GDM1 (cell line): ENCODE measurements at regions not wholly inside any gene's neighbourhood (a gene's known extent, or its start where the extent isn't known, plus 50 kb on each side); places are given as distances from the start of the nearest gene placed in this dataset.

Experiments used
- DNase-seq: peaks from one replicate; lab custom pipeline; 2025; lab: John Stamatoyannopoulos, UW

DNA sequence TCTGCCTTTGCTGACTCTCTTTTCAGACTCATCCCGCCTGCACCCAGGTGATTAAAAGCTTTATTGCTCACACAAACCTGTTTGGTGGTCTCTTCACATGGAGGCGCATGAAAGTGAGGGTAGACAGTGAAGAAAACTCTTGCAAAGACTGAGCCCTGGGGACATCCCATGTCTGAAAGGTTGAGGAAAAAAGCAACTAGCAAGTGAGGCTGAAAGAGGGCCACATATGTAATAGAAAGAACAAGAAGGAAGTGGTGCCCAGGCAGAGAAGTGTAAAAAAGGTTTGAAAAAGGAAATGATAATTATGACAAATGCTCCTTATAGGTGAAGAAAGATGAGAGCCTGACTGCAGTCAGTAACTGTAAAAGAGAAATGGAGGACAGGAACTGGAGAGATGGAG lies 115.9 kb upstream of the NEK7 start:
- DNase-seq: no peak

DNA sequence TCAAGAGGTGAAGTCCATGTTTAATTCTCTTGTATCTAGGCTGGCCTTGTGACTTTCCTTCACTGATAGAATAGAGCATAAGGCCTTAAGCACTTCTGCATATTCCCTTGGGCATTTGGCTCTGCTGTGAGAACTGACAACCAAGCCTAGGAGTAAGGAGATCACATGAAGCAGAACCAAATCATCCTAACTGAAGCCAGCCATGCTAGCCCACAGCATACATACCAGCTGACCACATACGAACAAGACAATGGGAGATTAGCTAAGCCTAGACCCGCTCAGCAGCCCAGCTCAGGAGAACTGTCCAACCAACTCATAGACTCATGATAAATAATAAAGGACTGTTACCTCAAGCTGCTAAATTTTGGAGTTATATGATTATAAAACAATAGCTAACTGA lies 114.6 kb upstream of the NEK7 start:
- no peak for DNase-seq

GRCh38 chr1:198047913-198048312 lies 108.9 kb upstream of the NEK7 start:
- DNase-seq: no peak

- no peak for DNase-seq
Observed at GRCh38 chr1:198054510-198054909, 102.3 kb upstream of the NEK7 start.

- no peak for DNase-seq
Observed at GRCh38 chr1:198056255-198056654, 100.5 kb upstream of the NEK7 start.

DNA sequence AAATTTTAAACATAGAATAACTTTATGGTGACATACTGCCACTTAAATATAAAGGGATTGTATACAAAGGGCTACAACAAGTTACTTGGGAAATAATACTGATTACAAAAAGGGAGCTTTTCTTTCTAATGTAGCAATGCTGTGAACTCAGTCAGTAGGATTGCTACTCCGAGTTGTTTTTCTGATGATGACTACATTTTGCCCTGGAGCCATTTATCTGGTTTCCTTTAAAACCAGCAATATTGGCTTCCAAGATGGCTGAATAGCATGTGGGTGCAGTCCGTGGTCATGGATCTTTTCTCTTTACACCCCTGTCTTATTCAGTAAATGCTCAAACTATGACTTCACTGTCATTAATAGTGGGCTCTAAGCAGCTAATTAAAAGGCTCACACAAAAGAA lies 92.6 kb upstream of the NEK7 start:
- DNase-seq: no peak

- DNase-seq: no peak
Observed at GRCh38 chr1:198068285-198068684, 88.5 kb upstream of the NEK7 start.

- no peak for DNase-seq
Observed at GRCh38 chr1:198072177-198072576, 84.6 kb upstream of the NEK7 start.

- DNase-seq: no peak
Observed at GRCh38 chr1:198075296-198075695, 81.5 kb upstream of the NEK7 start.

DNA sequence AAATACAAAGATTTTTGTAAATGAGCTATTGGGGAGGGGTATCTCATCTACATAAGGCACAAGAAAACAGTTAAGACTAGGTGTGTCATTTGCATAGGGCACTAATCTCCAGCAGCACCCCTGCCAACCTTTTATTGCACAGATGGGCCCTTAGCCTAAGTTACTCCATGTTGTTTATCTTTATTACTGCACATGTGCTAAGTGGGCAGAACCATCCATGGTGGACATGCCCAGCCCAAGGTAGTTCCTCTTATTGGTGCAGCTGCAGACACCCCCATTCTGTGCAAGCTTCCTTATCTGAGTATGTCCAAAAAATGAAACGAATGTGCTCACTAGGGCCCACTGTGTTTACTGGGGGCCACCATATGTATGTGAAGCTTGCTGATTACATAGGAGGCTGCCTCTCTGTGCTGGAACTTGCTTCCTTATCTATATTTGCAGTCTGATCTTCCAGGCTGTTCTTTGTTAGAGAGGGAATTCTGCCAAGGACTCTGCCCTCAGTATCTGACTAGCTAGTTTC lies 77.3 kb upstream of the NEK7 start:
- no peak for DNase-seq

DNA sequence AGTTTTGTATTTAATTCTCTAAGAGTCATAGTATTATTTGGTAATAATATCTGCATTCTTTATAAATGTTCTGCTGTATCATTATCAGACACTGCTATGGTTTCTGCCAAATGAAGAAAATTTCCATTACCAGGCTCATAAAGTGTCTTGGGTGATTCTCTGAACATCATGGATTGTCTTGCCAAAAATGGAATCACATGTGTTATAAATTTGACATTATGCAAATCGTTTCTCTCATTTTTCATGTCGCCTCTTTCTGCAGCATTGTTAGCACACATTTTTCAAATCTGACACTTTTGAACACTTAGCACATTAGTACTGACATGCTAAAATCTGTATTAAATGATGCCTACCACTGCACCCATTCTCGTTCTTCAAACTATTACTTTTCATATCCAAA lies 74.2 kb upstream of the NEK7 start:
- DNase-seq: no peak

GRCh38 chr1:198083549-198083948 lies 73.2 kb upstream of the NEK7 start:
- no peak for DNase-seq

DNA sequence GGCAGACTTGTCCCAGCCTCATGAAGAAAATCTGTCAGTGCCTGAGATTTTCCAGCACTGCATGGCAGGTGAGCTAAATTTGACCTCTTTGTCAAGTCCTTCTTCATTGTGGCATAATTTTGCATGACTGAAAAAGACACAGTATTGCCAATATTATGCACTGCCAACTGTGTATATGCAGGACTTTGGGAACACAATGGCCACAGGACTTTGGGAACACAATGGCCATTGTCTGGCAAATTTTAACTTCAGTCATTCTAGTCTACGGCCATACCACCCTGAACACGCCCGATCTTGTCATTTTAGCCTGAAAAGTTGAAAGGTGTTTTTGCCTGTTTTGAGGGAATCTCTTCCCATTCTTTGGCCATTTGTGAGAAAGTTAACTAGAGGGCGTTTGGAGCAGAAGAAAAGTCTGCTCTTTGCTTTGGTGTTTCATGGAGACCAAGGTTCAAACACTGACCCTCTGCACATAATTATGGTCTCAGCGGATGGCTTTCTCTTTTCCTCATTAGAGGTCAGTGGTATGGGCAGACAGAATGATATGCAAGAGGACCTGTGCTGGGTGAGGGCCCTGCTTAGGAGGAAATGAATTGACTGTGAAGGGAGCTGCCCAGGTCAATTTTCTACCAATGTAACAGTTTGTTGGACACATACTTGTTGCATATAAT lies 72.4 kb upstream of the NEK7 start:
- no peak for DNase-seq

- no peak for DNase-seq
Observed at GRCh38 chr1:198086051-198086745, 70.6 kb upstream of the NEK7 start.

DNA sequence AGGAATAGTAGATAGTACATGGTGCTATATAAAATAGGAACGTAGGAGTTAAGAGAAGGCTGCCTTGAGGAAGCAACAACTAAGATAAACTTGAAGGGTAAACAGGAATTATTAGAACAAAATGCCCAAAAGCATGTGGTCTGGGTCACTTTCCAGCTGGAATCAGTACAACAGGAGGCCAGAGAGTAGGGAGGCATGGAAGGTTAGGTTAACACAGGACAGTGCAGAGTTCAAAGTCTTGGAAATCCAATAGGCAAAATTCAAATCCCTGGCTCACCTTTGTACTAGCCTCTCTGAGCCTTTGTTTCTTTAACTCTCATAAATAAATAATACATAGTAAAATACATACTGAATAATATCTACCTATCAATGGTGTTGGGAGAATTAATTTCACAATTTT lies 69.0 kb upstream of the NEK7 start:
- no peak for DNase-seq

DNA sequence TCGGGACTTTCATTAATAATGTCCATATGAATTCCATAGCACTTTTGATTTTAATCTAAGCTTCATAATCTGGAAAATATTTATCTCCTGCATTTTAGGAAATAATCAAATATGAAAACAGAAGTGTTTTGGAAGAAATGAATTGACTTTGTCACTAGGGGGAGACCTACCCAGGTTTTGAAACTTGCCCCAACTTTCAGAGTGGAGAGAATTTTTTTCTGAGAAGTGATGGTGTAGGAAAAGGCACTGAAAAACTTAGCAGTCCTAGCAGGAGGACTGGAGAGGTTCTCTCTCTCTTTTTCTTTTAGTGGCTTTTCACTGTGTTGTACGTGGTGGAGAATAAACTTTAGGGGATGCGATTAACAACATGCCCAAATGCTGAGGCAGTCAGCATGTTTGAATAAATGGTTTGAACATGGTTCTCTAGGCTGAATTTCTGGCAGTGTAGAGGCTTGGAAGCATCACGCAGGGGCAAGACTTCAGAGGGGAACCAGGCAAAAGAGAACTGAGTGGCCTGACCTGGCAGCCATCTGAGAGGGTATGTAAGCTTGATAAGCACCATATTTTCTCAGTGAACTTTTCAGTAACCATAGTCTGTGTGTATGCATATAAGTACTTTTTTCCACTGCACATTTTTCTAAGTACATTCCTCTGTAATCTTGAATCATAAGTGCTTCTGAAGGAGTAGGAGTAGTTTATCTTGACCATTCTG lies 68.3 kb upstream of the NEK7 start:
- peak; percentile 68 for DNase-seq

DNA sequence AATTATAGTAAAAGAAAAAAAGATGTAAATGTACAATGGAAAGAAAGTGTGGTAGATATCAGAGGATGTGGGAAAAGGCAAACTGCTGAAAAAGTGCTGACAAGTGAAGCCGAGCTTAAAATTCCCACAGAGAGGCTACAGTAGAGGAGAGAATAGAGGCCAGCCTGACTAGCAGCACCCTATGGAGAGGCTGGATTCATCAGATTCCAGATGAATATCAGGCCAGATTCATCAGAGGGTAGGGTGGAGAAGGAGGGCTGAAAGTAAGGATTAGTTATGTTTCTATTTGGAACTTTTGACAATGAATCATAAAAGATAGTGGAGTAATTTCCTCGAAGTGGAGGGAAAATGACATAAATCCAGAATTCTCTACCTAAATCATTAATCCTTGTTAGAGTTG lies 60.4 kb upstream of the NEK7 start:
- no peak for DNase-seq

- no peak for DNase-seq
Observed at GRCh38 chr1:198099755-198100154, 57.0 kb upstream of the NEK7 start.

GRCh38 chr1:198101716-198102453 lies 54.9 kb upstream of the NEK7 start:
- no peak for DNase-seq

GRCh38 chr1:198102454-198102827 lies 54.4 kb upstream of the NEK7 start:
- DNase-seq: no peak

DNA sequence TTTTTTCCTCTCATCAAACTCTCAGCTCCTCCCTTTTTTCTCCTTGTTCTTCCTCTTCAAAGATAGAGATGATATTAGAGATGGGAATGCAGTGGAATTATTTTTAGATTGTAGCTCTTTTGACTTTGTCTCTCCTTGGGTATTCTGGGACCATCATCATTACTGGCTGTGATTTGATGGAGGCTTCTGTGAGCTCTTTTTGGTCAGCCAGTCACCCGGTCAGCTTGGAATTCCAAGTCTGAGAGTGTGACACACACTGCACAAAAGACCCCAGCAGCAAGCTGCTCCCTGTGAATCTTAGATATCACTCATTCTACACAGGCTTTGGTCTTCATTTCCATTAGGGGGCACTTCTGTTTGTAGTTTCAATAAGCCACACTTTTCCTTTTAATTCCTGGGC lies 51.6 kb upstream of the NEK7 start:
- DNase-seq: no peak

GRCh38 chr1:198106011-198106410 lies 50.8 kb upstream of the NEK7 start:
- DNase-seq: no peak
